HG02759 (cell line): ENCODE measurements at regions not wholly inside any gene's neighbourhood (a gene's known extent, or its start where the extent isn't known, plus 50 kb on each side); places are given as distances from the start of the nearest gene placed in this dataset.

Experiments
- ATAC-seq: cut with Tn5 transposase; IDR thresholded peaks from one replicate; pipeline ENCODE4 v1.9.1; 2021; ENCODE audit warnings: mild to moderate bottlenecking, moderate library complexity; ENCODE audit not compliant: unreplicated experiment

GRCh38 chr20:50370036-50370566 is 140.1 kb upstream of the PTPN1 start:
- no peak for ATAC-seq

- ATAC-seq = no peak
These were observed 138.1 kb upstream of the PTPN1 start for GRCh38 chr20:50371878-50372769.

GRCh38 chr20:50372770-50373088 is 137.5 kb upstream of the PTPN1 start:
- ATAC-seq = no peak

- ATAC-seq = no peak
These were observed 136.4 kb upstream of the PTPN1 start for GRCh38 chr20:50373674-50374286.

GRCh38 chr20:50374541-50375078 is 135.6 kb upstream of the PTPN1 start:
- ATAC-seq = no peak

- ATAC-seq = no peak
These were observed 133.8 kb upstream of the PTPN1 start for GRCh38 chr20:50376179-50376887.

GRCh38 chr20:50376888-50377459 is 133.2 kb upstream of the PTPN1 start:
- ATAC-seq = no peak

- no peak for ATAC-seq
These were observed 131.8 kb upstream of the PTPN1 start for GRCh38 chr20:50378170-50379000.

- ATAC-seq = no peak
These were observed 130.9 kb upstream of the PTPN1 start for GRCh38 chr20:50379049-50379990.

- ATAC-seq = no peak
These were observed 130.0 kb upstream of the PTPN1 start for GRCh38 chr20:50379991-50380696.

- ATAC-seq = no peak
These were observed 129.5 kb upstream of the PTPN1 start for GRCh38 chr20:50380697-50381040.

GRCh38 chr20:50381075-50381732 is 129.0 kb upstream of the PTPN1 start:
- ATAC-seq = no peak

- ATAC-seq = no peak
These were observed 128.2 kb upstream of the PTPN1 start for GRCh38 chr20:50381771-50382593.

- no peak for ATAC-seq
These were observed 124.2 kb upstream of the PTPN1 start for GRCh38 chr20:50385733-50386640.

- ATAC-seq = no peak
These were observed 123.6 kb upstream of the PTPN1 start for GRCh38 chr20:50386641-50386960.
